ENCODE measurements at regions not wholly inside any gene's neighbourhood (a gene's known extent, or its start where the extent isn't known, plus 50 kb on each side); places are given as distances from the start of the nearest gene placed in this dataset.

DNA sequence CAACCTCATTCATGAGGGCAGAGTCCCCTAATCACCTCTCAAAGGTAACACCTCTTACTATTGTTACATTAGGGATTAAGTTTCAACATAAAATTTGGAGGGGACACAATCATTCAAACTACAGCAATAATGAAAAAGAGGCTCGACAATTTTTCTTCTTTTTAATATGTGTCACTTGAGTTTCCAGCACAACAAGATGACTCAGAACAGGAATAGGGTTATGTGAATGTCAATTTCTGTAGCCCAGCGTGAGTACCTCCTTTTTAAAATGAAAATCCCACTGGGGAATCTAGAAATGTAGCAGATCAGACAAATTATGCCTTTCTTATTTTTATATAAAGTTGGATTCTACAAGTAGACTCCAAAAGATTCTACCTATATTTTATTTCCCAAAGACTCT, 83.7 kb downstream of the ZNF330 start:
- TF ChIP-seq POLR2A (IDR thresholded peaks at IDR 0.05) (no peak), POLR2AphosphoS5 (IDR thresholded peaks at IDR 0.05) (no peak)
- TF ChIP-seq, protein P1, sequence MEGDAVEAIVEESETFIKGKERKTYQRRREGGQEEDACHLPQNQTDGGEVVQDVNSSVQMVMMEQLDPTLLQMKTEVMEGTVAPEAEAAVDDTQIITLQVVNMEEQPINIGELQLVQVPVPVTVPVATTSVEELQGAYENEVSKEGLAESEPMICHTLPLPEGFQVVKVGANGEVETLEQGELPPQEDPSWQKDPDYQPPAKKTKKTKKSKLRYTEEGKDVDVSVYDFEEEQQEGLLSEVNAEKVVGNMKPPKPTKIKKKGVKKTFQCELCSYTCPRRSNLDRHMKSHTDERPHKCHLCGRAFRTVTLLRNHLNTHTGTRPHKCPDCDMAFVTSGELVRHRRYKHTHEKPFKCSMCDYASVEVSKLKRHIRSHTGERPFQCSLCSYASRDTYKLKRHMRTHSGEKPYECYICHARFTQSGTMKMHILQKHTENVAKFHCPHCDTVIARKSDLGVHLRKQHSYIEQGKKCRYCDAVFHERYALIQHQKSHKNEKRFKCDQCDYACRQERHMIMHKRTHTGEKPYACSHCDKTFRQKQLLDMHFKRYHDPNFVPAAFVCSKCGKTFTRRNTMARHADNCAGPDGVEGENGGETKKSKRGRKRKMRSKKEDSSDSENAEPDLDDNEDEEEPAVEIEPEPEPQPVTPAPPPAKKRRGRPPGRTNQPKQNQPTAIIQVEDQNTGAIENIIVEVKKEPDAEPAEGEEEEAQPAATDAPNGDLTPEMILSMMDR (IDR thresholded peaks at IDR 0.05 in 8 of 11, conservative IDR thresholded peaks at IDR 0.05 in 3 of 11) = no peak
- DNase-seq = no peak
- intact Hi-C loops (cut with DNase I; ENCODE audit: low total_unique reads) = no loop called here
- Histone ChIP-seq H3K4me3 (no peak overlapping the region), H3K27me3 (replicated peaks in 1 of 7) (no peaks in the 10 kb centered on the region), H3K36me3 (no peaks in the 10 kb centered on the region), H3K27ac (no peak overlapping the region), H3K4me1 (peaks cover 0 to 10% (median 1%) of the 10 kb centered on the region in 6 donors), H3K9me3 (no peaks in the 10 kb centered on the region)
- 52 to 87% (median 70%) methylated on average over 2 of the region's 2 CpGs for whole genome bisulfite sequencing, 5 donors

DNA sequence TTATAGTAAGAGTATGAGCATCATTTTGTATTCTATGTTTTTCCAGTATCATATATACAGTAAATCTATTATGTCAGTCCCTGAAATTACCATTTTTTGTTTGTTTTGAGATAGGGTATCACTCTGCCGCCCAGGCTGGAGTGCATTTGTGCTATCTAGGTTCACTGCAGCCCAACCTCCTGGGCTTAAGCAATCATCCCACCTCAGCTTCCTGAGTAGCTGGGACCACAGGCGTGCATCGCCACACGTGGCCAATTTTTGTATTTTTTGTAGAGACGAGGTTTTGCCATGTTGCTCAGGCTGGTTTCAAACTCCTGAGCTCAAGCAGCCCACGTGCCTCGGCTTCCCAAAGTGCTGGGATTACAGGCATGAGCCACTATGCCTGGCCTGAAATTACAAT, 85.6 kb downstream of the ZNF330 start:
- TF ChIP-seq POLR2A (IDR thresholded peaks at IDR 0.05) = no peak
- no peak for TF ChIP-seq POLR2AphosphoS5 (IDR thresholded peaks at IDR 0.05)
- TF ChIP-seq, protein P1 (IDR thresholded peaks at IDR 0.05 in 8 of 11, conservative IDR thresholded peaks at IDR 0.05 in 3 of 11) = no peak
- 35 to 57% (median 52%) methylated on average over 7 of the region's 7 CpGs for WGBS, 5 donors
- intact Hi-C loops (cut with DNase I; ENCODE audit: low total_unique reads) = no loop called here

DNA sequence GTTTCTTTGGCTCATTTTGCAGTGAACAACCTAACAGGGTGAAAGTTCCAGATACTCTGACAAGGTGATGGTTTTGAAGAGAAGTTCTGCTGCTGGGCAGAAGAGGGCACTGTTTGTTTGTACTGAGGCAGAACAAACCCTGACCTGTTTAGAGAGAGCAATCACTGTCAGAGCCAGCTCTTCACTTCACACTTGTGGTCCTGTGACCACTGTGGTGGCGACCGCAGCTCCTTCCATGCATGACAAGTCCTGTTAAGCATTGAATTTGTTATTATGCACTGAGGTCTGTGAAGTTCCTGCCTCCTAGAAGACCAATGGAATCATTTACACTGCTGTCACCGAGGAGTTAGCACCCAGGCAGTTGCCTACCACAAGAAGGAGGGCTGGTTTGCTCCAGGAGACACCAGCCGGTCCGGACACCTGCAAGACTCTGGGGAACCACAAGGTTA, 86.6 kb downstream of the ZNF330 start:
- no peaks in the 10 kb centered on the region for H3K9me3 ChIP-seq
- intact Hi-C loops (cut with DNase I; ENCODE audit: low total_unique reads) = no loop called here
- H3K27ac ChIP-seq = no peak overlapping the region
- TF ChIP-seq POLR2AphosphoS5 (IDR thresholded peaks at IDR 0.05) (no peak), POLR2A (IDR thresholded peaks at IDR 0.05) (no peak)
- TF ChIP-seq, protein P1 (IDR thresholded peaks at IDR 0.05 in 8 of 11, conservative IDR thresholded peaks at IDR 0.05 in 3 of 11) = peak in 10 of 11 experiments; percentile 35 to 74 (median 64)
- no peaks in the 10 kb centered on the region for H3K36me3 ChIP-seq
- 24 to 32% (median 29%) methylated on average over 5 of the region's 5 CpGs for WGBS, 5 donors
- peak; percentile 82 for DNase-seq
- H3K4me3 ChIP-seq = no peak overlapping the region
- no peaks in the 10 kb centered on the region for H3K27me3 ChIP-seq (replicated peaks in 1 of 7)
- peaks cover 0 to 11% (median 1%) of the 10 kb centered on the region in 6 donors for H3K4me1 ChIP-seq

More for the DNA sequence above, 85.6 kb downstream of the ZNF330 start:
- Histone ChIP-seq H3K4me1 (peaks cover 0 to 10% (median 1%) of the 10 kb centered on the region in 6 donors), H3K27me3 (replicated peaks in 1 of 7) (no peaks in the 10 kb centered on the region), H3K36me3 (no peaks in the 10 kb centered on the region), H3K27ac (no peak overlapping the region), H3K4me3 (no peak overlapping the region), H3K9me3 (no peaks in the 10 kb centered on the region)
- DNase-seq = no peak

DNA sequence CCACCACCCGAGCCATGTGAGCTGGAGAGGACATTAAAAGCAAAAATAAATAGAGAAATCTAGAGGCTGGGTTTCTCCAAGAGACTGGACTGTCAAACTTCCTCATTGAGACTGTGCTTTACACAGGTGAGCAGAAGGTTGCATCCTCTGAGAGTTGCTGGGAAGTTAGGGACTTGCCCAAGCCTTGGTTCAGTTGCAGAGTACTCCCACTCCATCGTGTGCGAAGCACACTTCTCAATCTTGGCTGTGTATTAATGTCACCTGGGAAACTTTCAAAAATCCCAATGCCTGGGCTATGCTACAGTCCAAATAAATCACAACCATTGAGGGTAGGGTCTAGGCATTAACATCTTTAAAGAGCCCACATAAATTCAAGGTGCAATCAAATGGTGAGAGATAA, 89.2 kb downstream of the ZNF330 start:
- H3K4me1 ChIP-seq = peaks cover 0 to 16% (median 1%) of the 10 kb centered on the region in 6 donors
- no peaks in the 10 kb centered on the region for H3K9me3 ChIP-seq
- H3K27me3 ChIP-seq (replicated peaks in 1 of 7) = no peaks in the 10 kb centered on the region
- peak overlapping the region in 1 of 8 donors; percentile 16 for H3K27ac ChIP-seq
- intact Hi-C loops (cut with DNase I; ENCODE audit: low total_unique reads) = no loop called here
- H3K36me3 ChIP-seq = no peaks in the 10 kb centered on the region
- no peak for DNase-seq
- 69 to 80% (median 76%) methylated on average over 3 of the region's 3 CpGs for WGBS, 5 donors
- H3K4me3 ChIP-seq = no peak overlapping the region
- TF ChIP-seq POLR2AphosphoS5 (IDR thresholded peaks at IDR 0.05) (no peak), POLR2A (IDR thresholded peaks at IDR 0.05) (no peak)
- TF ChIP-seq, protein P1 (IDR thresholded peaks at IDR 0.05 in 8 of 11, conservative IDR thresholded peaks at IDR 0.05 in 3 of 11) = no peak
